Tibial nerve (tissue), 4 donors: ENCODE measurements at regions not wholly inside any gene's neighbourhood (a gene's known extent, or its start where the extent isn't known, plus 50 kb on each side); places are given as distances from the start of the nearest gene placed in this dataset.
"Not testable (repeated sequence)": the region's sequence is repeated elsewhere in the genome, so short reads cannot be mapped to it uniquely, and the experiment has no call there.

Experiments
- DNase-seq, 2 donors: peaks; one replicate each; pipeline ENCODE4 v3.0.0-alpha.2; 2019; ENCODE audit warnings: low spot score in 2 of 2
- H3K27ac ChIP-seq, 4 donors: fragments of 200-600 bp; sonication (generic) in 3 of 4; one replicate each; pipeline ENCODE4 v1.5.1; 2017 to 2019; ENCODE audit warnings: mild to moderate bottlenecking in 1 of 4
- H3K27me3 ChIP-seq, 2 donors: fragments of 200-600 bp; sonication (generic) in 1 of 2; one replicate each; pipeline versions ENCODE4 v1.5.1 to v1.6.0; 2017 to 2019
- H3K36me3 ChIP-seq, 3 donors: fragments of 200-600 bp; sonication (generic); one replicate each; pipeline ENCODE4 v1.5.1; 2018 to 2019
- H3K4me1 ChIP-seq, 4 donors: fragments of 200-600 bp; sonication (generic) in 3 of 4; one replicate each; pipeline ENCODE4 v1.5.1; 2017 to 2019
- H3K4me3 ChIP-seq, 4 donors: fragments of 200-600 bp; sonication (generic) in 3 of 4; one replicate each; pipeline ENCODE4 v1.5.1; 2017 to 2019; ENCODE audit warnings: mild to moderate bottlenecking in 1 of 4, moderate library complexity in 1 of 4
- H3K9me3 ChIP-seq, 4 donors: fragments of 200-600 bp; sonication (generic) in 3 of 4; one replicate each; pipeline ENCODE4 v1.5.1; 2017 to 2019
- EP300 ChIP-seq, 2 donors: sonication (generic); formaldehyde crosslinking; IDR thresholded peaks; one replicate each; pipeline ENCODE4 v1.6.1; 2017; ENCODE audit warnings: antibody characterized with exemption in 2 of 2, mild to moderate bottlenecking in 1 of 2
- POLR2A ChIP-seq, 2 donors: fragments of 450-650 bp; IDR thresholded peaks; one replicate each; pipeline ENCODE4 v1.6.1; 2017; ENCODE audit warnings: antibody characterized with exemption in 2 of 2, mild to moderate bottlenecking in 2 of 2, moderate library complexity in 2 of 2
- WGBS, 2 donors: methylation state at CpG; one replicate each; pipeline ENCODE4 v1.1.5; 2018; 5-methylcytosine and 5-hydroxymethylcytosine counted together
- TF ChIP-seq, protein P1 (sequence below), 5 experiments: fragments of 200-600 bp in 3 of 5; fragments of 450-650 bp in 2 of 5; sonication (generic) in 3 of 5; IDR thresholded peaks; one replicate each; pipeline ENCODE4 v1.5.1; 2016 to 2019; ENCODE audit warnings: antibody characterized with exemption in 5 of 5, mild to moderate bottlenecking in 3 of 5, moderate library complexity in 2 of 5

- 85 to 89% methylated on average over 4 of the region's 4 CpGs for WGBS, 2 donors
- H3K4me1 ChIP-seq: no peaks in the 10 kb centered on the region
- no peak overlapping the region for H3K4me3 ChIP-seq
- peaks cover 0 to 11% (median 0%) of the 10 kb centered on the region in 4 donors for H3K9me3 ChIP-seq
- DNase-seq: no peak
- no peak overlapping the region for H3K27ac ChIP-seq
- TF ChIP-seq POLR2A (IDR thresholded peaks at IDR 0.05): no peak
- TF ChIP-seq, protein P1, sequence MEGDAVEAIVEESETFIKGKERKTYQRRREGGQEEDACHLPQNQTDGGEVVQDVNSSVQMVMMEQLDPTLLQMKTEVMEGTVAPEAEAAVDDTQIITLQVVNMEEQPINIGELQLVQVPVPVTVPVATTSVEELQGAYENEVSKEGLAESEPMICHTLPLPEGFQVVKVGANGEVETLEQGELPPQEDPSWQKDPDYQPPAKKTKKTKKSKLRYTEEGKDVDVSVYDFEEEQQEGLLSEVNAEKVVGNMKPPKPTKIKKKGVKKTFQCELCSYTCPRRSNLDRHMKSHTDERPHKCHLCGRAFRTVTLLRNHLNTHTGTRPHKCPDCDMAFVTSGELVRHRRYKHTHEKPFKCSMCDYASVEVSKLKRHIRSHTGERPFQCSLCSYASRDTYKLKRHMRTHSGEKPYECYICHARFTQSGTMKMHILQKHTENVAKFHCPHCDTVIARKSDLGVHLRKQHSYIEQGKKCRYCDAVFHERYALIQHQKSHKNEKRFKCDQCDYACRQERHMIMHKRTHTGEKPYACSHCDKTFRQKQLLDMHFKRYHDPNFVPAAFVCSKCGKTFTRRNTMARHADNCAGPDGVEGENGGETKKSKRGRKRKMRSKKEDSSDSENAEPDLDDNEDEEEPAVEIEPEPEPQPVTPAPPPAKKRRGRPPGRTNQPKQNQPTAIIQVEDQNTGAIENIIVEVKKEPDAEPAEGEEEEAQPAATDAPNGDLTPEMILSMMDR (IDR thresholded peaks at IDR 0.05): no peak
- no peak for TF ChIP-seq EP300 (IDR thresholded peaks at IDR 0.05)
- no peaks in the 10 kb centered on the region for H3K36me3 ChIP-seq
- no peaks in the 10 kb centered on the region for H3K27me3 ChIP-seq
Measured at GRCh38 chr2:226172939-226173338, 626.7 kb downstream of the IRS1 start.

GRCh38 chr2:226172309-226172708 is 627.3 kb downstream of the IRS1 start:
- H3K4me3 ChIP-seq: no peak overlapping the region
- no peaks in the 10 kb centered on the region for H3K36me3 ChIP-seq
- H3K4me1 ChIP-seq: no peaks in the 10 kb centered on the region
- DNase-seq: no peak
- TF ChIP-seq POLR2A (IDR thresholded peaks at IDR 0.05) (no peak), EP300 (IDR thresholded peaks at IDR 0.05) (no peak)
- TF ChIP-seq, protein P1 (IDR thresholded peaks at IDR 0.05): no peak
- H3K27me3 ChIP-seq: no peaks in the 10 kb centered on the region
- WGBS, 2 donors: 88 to 90% methylated on average over 4 of the region's 4 CpGs
- no peak overlapping the region for H3K27ac ChIP-seq
- peaks cover 0 to 4% (median 0%) of the 10 kb centered on the region in 4 donors for H3K9me3 ChIP-seq

- TF ChIP-seq EP300 (IDR thresholded peaks at IDR 0.05) (no peak), POLR2A (IDR thresholded peaks at IDR 0.05) (no peak)
- TF ChIP-seq, protein P1 (IDR thresholded peaks at IDR 0.05): no peak
- no peaks in the 10 kb centered on the region for H3K27me3 ChIP-seq
- no peak overlapping the region for H3K27ac ChIP-seq
- no peak overlapping the region for H3K4me3 ChIP-seq
- 58 to 62% methylated on average over 4 of the region's 4 CpGs for WGBS, 2 donors
- no peak for DNase-seq
- H3K4me1 ChIP-seq: no peaks in the 10 kb centered on the region
- H3K36me3 ChIP-seq: no peaks in the 10 kb centered on the region
- H3K9me3 ChIP-seq: no peaks in the 10 kb centered on the region
Measured at GRCh38 chr2:226169751-226170581, 629.7 kb downstream of the IRS1 start.

DNA sequence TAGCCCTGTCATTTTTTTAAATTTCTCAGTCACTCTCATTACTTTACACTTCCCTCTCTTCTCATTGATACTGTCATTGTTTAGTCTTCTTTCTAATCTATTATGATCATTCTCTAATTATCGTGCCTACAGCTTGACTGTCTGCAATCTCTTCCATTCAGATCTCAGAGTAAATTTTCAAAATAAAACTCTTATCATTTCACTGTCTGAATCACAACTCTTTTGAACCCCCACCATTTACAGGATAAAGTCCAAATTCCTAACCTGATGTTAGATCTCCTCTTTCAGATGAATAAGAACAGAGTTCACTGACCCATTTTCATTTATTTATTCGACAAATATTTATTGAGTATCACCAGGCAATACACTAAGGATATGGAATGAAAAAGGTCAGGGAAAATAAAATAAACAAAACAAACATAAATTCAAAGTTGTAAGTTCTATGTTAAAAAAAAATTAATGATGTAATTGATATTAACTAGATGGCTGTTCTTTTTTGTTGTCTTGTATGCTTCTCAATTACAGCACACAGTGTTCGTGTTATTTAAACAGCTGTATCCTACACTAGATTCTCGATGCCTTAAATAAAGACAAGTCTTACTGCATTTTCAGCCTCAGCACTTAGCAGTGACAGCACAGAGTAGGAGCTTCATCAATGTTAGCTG is 631.0 kb downstream of the IRS1 start:
- no peak for DNase-seq
- WGBS, 2 donors: 80 to 85% methylated on average over 4 of the region's 4 CpGs
- H3K36me3 ChIP-seq: no peaks in the 10 kb centered on the region
- TF ChIP-seq POLR2A (IDR thresholded peaks at IDR 0.05) (no peak), EP300 (IDR thresholded peaks at IDR 0.05) (no peak)
- TF ChIP-seq, protein P1 (IDR thresholded peaks at IDR 0.05): no peak
- H3K4me3 ChIP-seq: no peak overlapping the region
- H3K27me3 ChIP-seq: no peaks in the 10 kb centered on the region
- no peak overlapping the region for H3K27ac ChIP-seq
- H3K9me3 ChIP-seq: no peaks in the 10 kb centered on the region
- H3K4me1 ChIP-seq: no peaks in the 10 kb centered on the region

GRCh38 chr2:226164512-226164911 is 635.1 kb downstream of the IRS1 start:
- Histone ChIP-seq H3K4me1 (peaks cover 0 to 5% (median 0%) of the 10 kb centered on the region in 4 donors), H3K27me3 (no peaks in the 10 kb centered on the region), H3K4me3 (no peak overlapping the region), H3K9me3 (no peaks in the 10 kb centered on the region), H3K27ac (no peak overlapping the region), H3K36me3 (no peaks in the 10 kb centered on the region)
- WGBS, 2 donors: 77 to 89% methylated on average over 1 of the region's 1 CpG
- DNase-seq: no peak
- TF ChIP-seq, protein P1 (IDR thresholded peaks at IDR 0.05): no peak
- no peak for TF ChIP-seq POLR2A (IDR thresholded peaks at IDR 0.05)
- TF ChIP-seq EP300 (IDR thresholded peaks at IDR 0.05): no peak

- not testable (repeated sequence) for H3K36me3 ChIP-seq, H3K4me1 ChIP-seq, DNase-seq, H3K4me3 ChIP-seq, H3K9me3 ChIP-seq, H3K27ac ChIP-seq, H3K27me3 ChIP-seq
- 97 to 98% methylated on average over 4 of the region's 4 CpGs for WGBS, 2 donors
Measured at GRCh38 chr2:226160617-226161016, 639.0 kb downstream of the IRS1 start.
